ENCODE measurements at regions not wholly inside any gene's neighbourhood (a gene's known extent, or its start where the extent isn't known, plus 50 kb on each side); places are given as distances from the start of the nearest gene placed in this dataset.

DNA sequence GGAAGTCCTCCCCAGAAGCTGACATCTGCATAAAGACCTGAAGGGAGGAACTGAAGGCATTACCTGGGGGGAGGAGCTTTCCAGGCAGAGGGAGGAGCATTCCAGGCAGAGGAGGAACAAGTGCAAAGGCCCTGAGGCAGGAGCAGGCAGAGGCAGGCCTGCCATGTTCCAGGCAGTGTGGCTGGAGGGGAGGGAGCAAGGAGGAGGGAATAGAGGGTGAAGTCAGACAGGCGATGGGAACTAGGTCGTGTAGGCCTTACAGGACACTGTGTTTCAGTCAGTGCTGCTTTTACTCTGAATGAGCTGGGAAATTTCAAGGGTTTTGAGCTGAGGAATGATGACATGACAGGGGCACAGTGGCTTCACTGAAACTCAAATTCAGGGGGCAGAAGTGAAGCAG lies 292.7 kb downstream of the BCOR start:
- TF ChIP-seq POLR2AphosphoS5 (IDR thresholded peaks at IDR 0.05; ENCODE audit: low read depth, low read length) (no peak), POLR2A (IDR thresholded peaks at IDR 0.05; ENCODE audit: low read depth, low read length) (no peak)

All from GM12892 (cell line).